PC-9 (cell line): ENCODE measurements at regions not wholly inside any gene's neighbourhood (a gene's known extent, or its start where the extent isn't known, plus 50 kb on each side); places are given as distances from the start of the nearest gene placed in this dataset.

Experiments
- EZH2 ChIP-seq: fragments of 200-600 bp; sonication (generic); IDR thresholded peaks from 2 replicates; pipeline ENCODE4 v1.8.0; 2017; ENCODE audit warnings: antibody characterized with exemption, low read depth
- TF ChIP-seq, protein P1 (sequence below): fragments of 200-600 bp; sonication (generic); conservative IDR thresholded peaks from 2 replicates; pipeline ENCODE4 v1.6.1; 2017; ENCODE audit warnings: mixed run types, antibody characterized with exemption, mild to moderate bottlenecking, moderate library complexity

DNA sequence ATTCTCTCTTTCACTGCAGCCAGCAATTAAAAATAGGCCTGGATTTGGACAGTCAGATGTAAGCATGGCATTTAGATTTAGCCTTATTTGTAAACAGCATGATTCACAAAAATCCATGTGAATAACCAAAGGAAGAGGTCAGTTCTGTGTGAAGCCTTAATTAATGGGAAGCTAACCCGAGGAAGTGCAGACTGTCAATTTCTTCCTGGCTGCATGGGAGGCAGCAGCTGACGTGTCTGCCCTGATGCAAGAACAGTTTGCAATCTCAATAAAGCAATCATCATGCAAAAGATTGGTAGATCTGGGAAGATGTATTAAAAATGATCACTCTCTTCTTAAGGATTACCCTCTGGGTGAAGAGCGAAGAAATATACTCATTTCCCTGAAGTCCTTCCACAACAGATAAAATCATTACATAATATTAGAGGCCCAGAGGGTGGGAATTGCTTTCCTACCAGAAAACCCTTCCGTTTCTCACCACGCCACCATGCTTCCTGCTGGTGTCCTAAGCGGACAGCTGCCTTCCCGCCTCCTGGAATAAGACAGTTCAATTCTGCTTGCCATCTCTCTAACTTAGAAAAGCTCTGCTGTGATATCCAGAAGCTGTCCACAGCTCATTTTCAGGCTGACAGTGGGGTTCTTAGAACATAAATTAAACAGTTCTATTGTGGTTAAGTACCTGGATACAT is 526.7 kb upstream of the NRP1 start:
- TF ChIP-seq, protein P1, sequence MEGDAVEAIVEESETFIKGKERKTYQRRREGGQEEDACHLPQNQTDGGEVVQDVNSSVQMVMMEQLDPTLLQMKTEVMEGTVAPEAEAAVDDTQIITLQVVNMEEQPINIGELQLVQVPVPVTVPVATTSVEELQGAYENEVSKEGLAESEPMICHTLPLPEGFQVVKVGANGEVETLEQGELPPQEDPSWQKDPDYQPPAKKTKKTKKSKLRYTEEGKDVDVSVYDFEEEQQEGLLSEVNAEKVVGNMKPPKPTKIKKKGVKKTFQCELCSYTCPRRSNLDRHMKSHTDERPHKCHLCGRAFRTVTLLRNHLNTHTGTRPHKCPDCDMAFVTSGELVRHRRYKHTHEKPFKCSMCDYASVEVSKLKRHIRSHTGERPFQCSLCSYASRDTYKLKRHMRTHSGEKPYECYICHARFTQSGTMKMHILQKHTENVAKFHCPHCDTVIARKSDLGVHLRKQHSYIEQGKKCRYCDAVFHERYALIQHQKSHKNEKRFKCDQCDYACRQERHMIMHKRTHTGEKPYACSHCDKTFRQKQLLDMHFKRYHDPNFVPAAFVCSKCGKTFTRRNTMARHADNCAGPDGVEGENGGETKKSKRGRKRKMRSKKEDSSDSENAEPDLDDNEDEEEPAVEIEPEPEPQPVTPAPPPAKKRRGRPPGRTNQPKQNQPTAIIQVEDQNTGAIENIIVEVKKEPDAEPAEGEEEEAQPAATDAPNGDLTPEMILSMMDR = no peak
- no peak for TF ChIP-seq EZH2
